Right lobe of liver (tissue), 4 donors: ENCODE measurements at regions not wholly inside any gene's neighbourhood (a gene's known extent, or its start where the extent isn't known, plus 50 kb on each side); places are given as distances from the start of the nearest gene placed in this dataset.

ENCODE experiments used
- POLR2A ChIP-seq: fragments of 450-650 bp; IDR thresholded peaks from one replicate; pipeline ENCODE4 v1.6.1; 2017; ENCODE audit warnings: antibody characterized with exemption, mild to moderate bottlenecking
- TF ChIP-seq, protein P1 (sequence below), 4 donors: fragments of 200-600 bp in 3 of 4; fragments of 450-650 bp in 1 of 4; IDR thresholded peaks; one replicate each; pipeline versions ENCODE4 v1.5.1 to v1.8.0; 2016 to 2022; ENCODE audit warnings: antibody characterized with exemption in 4 of 4, mild to moderate bottlenecking in 2 of 4
- donor health status: DM: no; HTN: no; CAD: no.
- donor health status: DM: no; HTN: no; CAD: no.
- donor health status: DM: no; HTN: yes; CAD: no.

GRCh38 chr14:58772794-58773620, 135.2 kb downstream of the DACT1 start:
- TF ChIP-seq, protein P1, sequence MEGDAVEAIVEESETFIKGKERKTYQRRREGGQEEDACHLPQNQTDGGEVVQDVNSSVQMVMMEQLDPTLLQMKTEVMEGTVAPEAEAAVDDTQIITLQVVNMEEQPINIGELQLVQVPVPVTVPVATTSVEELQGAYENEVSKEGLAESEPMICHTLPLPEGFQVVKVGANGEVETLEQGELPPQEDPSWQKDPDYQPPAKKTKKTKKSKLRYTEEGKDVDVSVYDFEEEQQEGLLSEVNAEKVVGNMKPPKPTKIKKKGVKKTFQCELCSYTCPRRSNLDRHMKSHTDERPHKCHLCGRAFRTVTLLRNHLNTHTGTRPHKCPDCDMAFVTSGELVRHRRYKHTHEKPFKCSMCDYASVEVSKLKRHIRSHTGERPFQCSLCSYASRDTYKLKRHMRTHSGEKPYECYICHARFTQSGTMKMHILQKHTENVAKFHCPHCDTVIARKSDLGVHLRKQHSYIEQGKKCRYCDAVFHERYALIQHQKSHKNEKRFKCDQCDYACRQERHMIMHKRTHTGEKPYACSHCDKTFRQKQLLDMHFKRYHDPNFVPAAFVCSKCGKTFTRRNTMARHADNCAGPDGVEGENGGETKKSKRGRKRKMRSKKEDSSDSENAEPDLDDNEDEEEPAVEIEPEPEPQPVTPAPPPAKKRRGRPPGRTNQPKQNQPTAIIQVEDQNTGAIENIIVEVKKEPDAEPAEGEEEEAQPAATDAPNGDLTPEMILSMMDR (IDR thresholded peaks at IDR 0.05) = no peak
- TF ChIP-seq POLR2A = no peak
